Sigmoid colon (tissue), 6 donors: ENCODE measurements at regions not wholly inside any gene's neighbourhood (a gene's known extent, or its start where the extent isn't known, plus 50 kb on each side); places are given as distances from the start of the nearest gene placed in this dataset.

ENCODE experiments used
- DNase-seq: peaks from one replicate; pipeline ENCODE4 v3.0.0-alpha.2; 2019
- H3K27ac ChIP-seq, 4 donors: fragments of 200-600 bp; sonication (generic); one replicate each; pipeline ENCODE4 v1.5.1; 2016 to 2019; ENCODE audit warnings: mild to moderate bottlenecking in 1 of 4
- H3K27me3 ChIP-seq, 3 donors: fragments of 200-600 bp; sonication (generic); one replicate each; pipeline ENCODE4 v1.5.1; 2019; ENCODE audit warnings: mild to moderate bottlenecking in 1 of 3
- H3K36me3 ChIP-seq, 4 donors: fragments of 200-600 bp; sonication (generic); one replicate each; pipeline ENCODE4 v1.5.1; 2016 to 2019
- H3K4me1 ChIP-seq, 4 donors: fragments of 200-600 bp; sonication (generic); one replicate each; pipeline ENCODE4 v1.5.1; 2017 to 2019
- H3K4me3 ChIP-seq, 4 donors: fragments of 200-600 bp; sonication (generic); one replicate each; pipeline ENCODE4 v1.5.1; 2017 to 2019; ENCODE audit warnings: mild to moderate bottlenecking in 2 of 4, moderate library complexity in 1 of 4
- H3K9me3 ChIP-seq, 4 donors: fragments of 200-600 bp in 3 of 4; sonication (generic) in 3 of 4; one replicate each; pipeline versions ENCODE4 v1.5.1 to v1.6.1; 2013 to 2019
- EP300 ChIP-seq, 4 donors: sonication (generic); formaldehyde crosslinking; IDR thresholded peaks; one replicate each; pipeline ENCODE4 v1.6.1; 2017; ENCODE audit warnings: antibody characterized with exemption in 4 of 4
- POLR2A ChIP-seq, 2 donors: fragments of 450-650 bp; IDR thresholded peaks; one replicate each; pipeline ENCODE4 v1.6.1; 2016; ENCODE audit warnings: antibody characterized with exemption in 2 of 2, mild to moderate bottlenecking in 2 of 2, moderate library complexity in 2 of 2
- POLR2AphosphoS5 ChIP-seq, 4 donors: sonication (generic); formaldehyde crosslinking; IDR thresholded peaks; one replicate each; pipeline ENCODE4 v1.6.1; 2017; ENCODE audit warnings: antibody characterized with exemption in 4 of 4
- WGBS, 2 donors: extraction: QIAGEN DNeasy Blood & Tissue Kit; methylation state at CpG; one replicate each; pipeline ENCODE4 v1.1.7; 2013; 5-methylcytosine and 5-hydroxymethylcytosine counted together
- intact Hi-C: fragments of 100-400 bp; cut with DNase I; formaldehyde crosslinking; loops from one replicate; pipeline ENCODE4 v1.15.1; 2023
- TF ChIP-seq, protein P1 (sequence below), 4 experiments: fragments of 450-650 bp in 3 of 4; fragments of 200-600 bp in 1 of 4; IDR thresholded peaks; one replicate each; pipeline ENCODE4 v1.5.1; 2016 to 2019; ENCODE audit warnings: antibody characterized with exemption in 4 of 4, mild to moderate bottlenecking in 3 of 4, moderate library complexity in 2 of 4
- donor health status: healthy with polysubstance abuse.
- donor health status: healthy.

DNA sequence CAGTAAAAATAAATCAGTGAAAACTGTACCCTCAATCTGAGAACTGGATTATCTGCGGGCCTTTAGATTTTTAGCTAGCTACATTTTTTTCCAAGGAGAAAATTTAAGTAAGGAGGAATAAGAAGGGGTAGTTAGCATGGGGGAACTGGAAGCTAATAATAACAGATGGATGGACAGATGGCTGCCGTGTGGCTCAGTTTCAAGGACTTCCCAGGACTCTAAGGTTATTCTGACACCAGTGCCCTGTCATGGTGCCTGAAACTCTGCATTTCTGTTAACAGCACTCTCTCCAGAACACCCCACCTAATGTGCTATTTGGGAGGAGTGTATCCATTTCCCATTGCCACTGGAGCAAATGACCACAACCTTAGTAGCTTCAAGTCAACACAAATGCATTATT is 75.7 kb upstream of the PDE1C start:
- Histone ChIP-seq H3K9me3 (no peaks in the 10 kb centered on the region), H3K27ac (no peak overlapping the region), H3K27me3 (no peaks in the 10 kb centered on the region), H3K4me1 (no peaks in the 10 kb centered on the region), H3K4me3 (no peak overlapping the region), H3K36me3 (no peaks in the 10 kb centered on the region)
- intact Hi-C loops, result no loop called here
- no peak for DNase-seq
- TF ChIP-seq EP300 (IDR thresholded peaks at IDR 0.05) (no peak), POLR2AphosphoS5 (IDR thresholded peaks at IDR 0.05) (no peak), POLR2A (IDR thresholded peaks at IDR 0.05) (no peak)
- TF ChIP-seq, protein P1, sequence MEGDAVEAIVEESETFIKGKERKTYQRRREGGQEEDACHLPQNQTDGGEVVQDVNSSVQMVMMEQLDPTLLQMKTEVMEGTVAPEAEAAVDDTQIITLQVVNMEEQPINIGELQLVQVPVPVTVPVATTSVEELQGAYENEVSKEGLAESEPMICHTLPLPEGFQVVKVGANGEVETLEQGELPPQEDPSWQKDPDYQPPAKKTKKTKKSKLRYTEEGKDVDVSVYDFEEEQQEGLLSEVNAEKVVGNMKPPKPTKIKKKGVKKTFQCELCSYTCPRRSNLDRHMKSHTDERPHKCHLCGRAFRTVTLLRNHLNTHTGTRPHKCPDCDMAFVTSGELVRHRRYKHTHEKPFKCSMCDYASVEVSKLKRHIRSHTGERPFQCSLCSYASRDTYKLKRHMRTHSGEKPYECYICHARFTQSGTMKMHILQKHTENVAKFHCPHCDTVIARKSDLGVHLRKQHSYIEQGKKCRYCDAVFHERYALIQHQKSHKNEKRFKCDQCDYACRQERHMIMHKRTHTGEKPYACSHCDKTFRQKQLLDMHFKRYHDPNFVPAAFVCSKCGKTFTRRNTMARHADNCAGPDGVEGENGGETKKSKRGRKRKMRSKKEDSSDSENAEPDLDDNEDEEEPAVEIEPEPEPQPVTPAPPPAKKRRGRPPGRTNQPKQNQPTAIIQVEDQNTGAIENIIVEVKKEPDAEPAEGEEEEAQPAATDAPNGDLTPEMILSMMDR (IDR thresholded peaks at IDR 0.05), result no peak
- WGBS, 2 donors, result 88 to 90% methylated on average over 2 of the region's 2 CpGs

DNA sequence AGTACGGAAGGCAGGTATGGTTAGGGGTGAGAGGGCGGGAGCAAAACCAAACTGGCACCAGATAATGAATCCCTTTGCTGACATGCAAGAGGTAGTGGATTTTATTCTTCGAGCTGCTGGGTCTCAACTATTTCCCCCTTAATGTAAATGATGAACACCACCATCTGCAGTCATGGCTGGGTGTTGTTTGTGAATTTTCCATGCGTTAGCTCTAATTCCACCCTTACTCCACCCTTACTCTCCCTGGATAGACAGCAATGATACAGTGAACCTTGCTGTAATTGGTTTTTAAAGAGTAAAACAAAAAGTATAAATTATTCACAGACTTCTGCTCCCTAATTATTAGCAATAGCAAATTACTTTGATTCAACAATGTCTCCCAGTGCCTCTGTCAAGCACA is 74.5 kb upstream of the PDE1C start:
- H3K27ac ChIP-seq, result no peak overlapping the region
- H3K4me1 ChIP-seq, result no peaks in the 10 kb centered on the region
- no peaks in the 10 kb centered on the region for H3K27me3 ChIP-seq
- no peak for TF ChIP-seq EP300 (IDR thresholded peaks at IDR 0.05)
- TF ChIP-seq, protein P1 (IDR thresholded peaks at IDR 0.05), result no peak
- no peak for TF ChIP-seq POLR2A (IDR thresholded peaks at IDR 0.05)
- no peak for TF ChIP-seq POLR2AphosphoS5 (IDR thresholded peaks at IDR 0.05)
- intact Hi-C loops, result no loop called here
- DNase-seq, result no peak
- no peaks in the 10 kb centered on the region for H3K36me3 ChIP-seq
- WGBS, 2 donors, result 85 to 89% methylated on average over 4 of the region's 4 CpGs
- no peak overlapping the region for H3K4me3 ChIP-seq
- no peaks in the 10 kb centered on the region for H3K9me3 ChIP-seq

- Histone ChIP-seq H3K4me3 (no peak overlapping the region), H3K36me3 (no peaks in the 10 kb centered on the region), H3K27ac (no peak overlapping the region), H3K4me1 (no peaks in the 10 kb centered on the region), H3K27me3 (no peaks in the 10 kb centered on the region), H3K9me3 (no peaks in the 10 kb centered on the region)
- WGBS, 2 donors, result 73 to 75% methylated on average over 6 of the region's 6 CpGs
- intact Hi-C loops, result no loop called here
- TF ChIP-seq POLR2A (IDR thresholded peaks at IDR 0.05) (no peak), POLR2AphosphoS5 (IDR thresholded peaks at IDR 0.05) (no peak), EP300 (IDR thresholded peaks at IDR 0.05) (no peak)
- TF ChIP-seq, protein P1 (IDR thresholded peaks at IDR 0.05), result no peak
- no peak for DNase-seq
Measured at GRCh38 chr7:32143301-32143700, 73.1 kb upstream of the PDE1C start.

- no peak for DNase-seq
- no peaks in the 10 kb centered on the region for H3K27me3 ChIP-seq
- no peaks in the 10 kb centered on the region for H3K36me3 ChIP-seq
- intact Hi-C loops, result no loop called here
- WGBS, 2 donors, result 46 to 57% methylated on average over 3 of the region's 3 CpGs
- H3K4me1 ChIP-seq, result no peaks in the 10 kb centered on the region
- H3K9me3 ChIP-seq, result no peaks in the 10 kb centered on the region
- no peak overlapping the region for H3K27ac ChIP-seq
- H3K4me3 ChIP-seq, result no peak overlapping the region
- TF ChIP-seq, protein P1 (IDR thresholded peaks at IDR 0.05), result no peak
- TF ChIP-seq POLR2A (IDR thresholded peaks at IDR 0.05) (no peak), EP300 (IDR thresholded peaks at IDR 0.05) (no peak), POLR2AphosphoS5 (IDR thresholded peaks at IDR 0.05) (no peak)
Measured at GRCh38 chr7:32142649-32143048, 72.4 kb upstream of the PDE1C start.

DNA sequence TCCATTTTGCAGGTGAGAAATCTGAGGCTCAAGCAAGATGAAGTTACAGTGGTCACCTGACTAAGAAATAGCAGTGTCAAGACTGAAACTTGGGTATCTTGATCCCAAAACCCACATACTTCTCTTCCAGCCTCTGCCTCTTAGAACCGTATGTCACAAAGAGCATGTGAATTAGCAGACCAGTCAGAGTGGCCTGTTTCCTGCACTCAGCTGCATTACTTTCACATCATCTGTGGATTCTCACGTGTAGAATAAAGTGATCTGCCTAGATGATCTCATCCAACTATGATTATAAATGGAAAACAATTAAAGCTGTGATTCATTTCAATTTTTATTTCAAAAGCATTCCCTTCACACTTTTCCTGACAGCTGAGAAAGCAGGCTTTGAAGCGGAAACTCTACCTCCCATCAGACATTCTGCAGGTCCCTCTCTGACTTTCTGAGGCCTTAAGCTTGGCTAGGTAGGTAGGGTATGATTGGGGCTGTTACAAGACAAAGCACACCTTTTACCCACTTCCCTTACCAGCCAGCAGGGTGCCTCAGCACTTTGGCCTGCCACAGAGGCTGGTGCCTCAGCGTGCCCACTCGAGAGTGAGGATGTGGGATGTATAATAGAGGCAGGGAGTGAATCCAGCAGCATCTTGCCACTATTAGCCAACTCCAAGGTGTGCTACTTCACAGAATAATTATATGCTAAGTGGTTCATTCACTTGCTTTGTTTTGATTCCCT is 70.2 kb upstream of the PDE1C start:
- no peak for DNase-seq
- no peaks in the 10 kb centered on the region for H3K27me3 ChIP-seq
- no peaks in the 10 kb centered on the region for H3K4me1 ChIP-seq
- H3K4me3 ChIP-seq, result no peak overlapping the region
- WGBS, 2 donors, result 68 to 80% methylated on average over 5 of the region's 5 CpGs
- no peaks in the 10 kb centered on the region for H3K36me3 ChIP-seq
- TF ChIP-seq, protein P1 (IDR thresholded peaks at IDR 0.05), result no peak
- TF ChIP-seq EP300 (IDR thresholded peaks at IDR 0.05), result no peak
- TF ChIP-seq POLR2AphosphoS5 (IDR thresholded peaks at IDR 0.05), result no peak
- no peak for TF ChIP-seq POLR2A (IDR thresholded peaks at IDR 0.05)
- intact Hi-C loops, result no loop called here
- no peak overlapping the region for H3K27ac ChIP-seq
- no peaks in the 10 kb centered on the region for H3K9me3 ChIP-seq
